ENCODE measurements at regions not wholly inside any gene's neighbourhood (a gene's known extent, or its start where the extent isn't known, plus 50 kb on each side); places are given as distances from the start of the nearest gene placed in this dataset.

DNA sequence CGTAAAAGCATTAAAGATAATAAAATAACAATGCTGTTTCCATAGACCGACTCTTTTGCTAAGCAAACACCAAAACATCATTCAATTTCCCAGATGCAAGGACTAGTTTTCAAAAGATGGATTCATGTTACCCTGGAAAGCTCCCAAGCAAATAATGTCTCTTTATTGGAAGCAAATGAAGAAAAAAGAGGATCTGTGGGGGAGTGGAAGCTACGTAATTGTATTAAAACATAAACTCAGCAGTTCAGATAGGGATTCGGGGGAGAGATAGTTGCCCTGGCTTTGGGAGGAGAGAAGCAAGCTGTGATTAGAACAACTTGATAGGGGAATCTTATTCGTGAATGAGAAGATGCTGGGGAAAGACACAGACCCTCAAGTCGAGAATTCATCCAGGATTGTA lies 491.0 kb upstream of the CLINT1 start:
- POLR2A ChIA-PET, result no interaction called here
- CTCF ChIA-PET, result no interaction called here
- DNase-seq (ENCODE audit: extremely low spot score), result no peak
- TF ChIP-seq, protein P1, sequence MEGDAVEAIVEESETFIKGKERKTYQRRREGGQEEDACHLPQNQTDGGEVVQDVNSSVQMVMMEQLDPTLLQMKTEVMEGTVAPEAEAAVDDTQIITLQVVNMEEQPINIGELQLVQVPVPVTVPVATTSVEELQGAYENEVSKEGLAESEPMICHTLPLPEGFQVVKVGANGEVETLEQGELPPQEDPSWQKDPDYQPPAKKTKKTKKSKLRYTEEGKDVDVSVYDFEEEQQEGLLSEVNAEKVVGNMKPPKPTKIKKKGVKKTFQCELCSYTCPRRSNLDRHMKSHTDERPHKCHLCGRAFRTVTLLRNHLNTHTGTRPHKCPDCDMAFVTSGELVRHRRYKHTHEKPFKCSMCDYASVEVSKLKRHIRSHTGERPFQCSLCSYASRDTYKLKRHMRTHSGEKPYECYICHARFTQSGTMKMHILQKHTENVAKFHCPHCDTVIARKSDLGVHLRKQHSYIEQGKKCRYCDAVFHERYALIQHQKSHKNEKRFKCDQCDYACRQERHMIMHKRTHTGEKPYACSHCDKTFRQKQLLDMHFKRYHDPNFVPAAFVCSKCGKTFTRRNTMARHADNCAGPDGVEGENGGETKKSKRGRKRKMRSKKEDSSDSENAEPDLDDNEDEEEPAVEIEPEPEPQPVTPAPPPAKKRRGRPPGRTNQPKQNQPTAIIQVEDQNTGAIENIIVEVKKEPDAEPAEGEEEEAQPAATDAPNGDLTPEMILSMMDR (IDR thresholded peaks at IDR 0.05; ENCODE audit: control extremely low read depth, extremely low read depth, low read depth, missing control alignments), result no peak

DNA sequence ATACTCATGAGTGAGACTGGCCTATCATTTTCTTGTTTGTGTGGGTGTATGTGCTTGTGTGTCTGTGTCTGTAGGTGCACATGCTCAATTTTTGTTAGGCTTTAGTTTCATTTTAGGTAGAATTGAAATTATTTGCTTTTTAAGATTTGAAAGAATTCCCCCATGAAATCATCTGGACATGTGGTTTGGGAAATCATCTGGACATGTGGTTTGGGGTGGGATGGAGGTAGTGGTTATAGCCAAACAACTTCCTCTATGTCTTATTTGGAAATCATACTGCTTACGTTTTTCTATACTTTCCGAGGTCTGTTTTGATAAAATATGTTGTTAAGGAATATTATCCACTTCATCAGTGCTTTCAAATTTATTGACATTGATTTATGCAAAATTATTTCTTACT lies 485.4 kb upstream of the CLINT1 start:
- TF ChIP-seq, protein P1 (IDR thresholded peaks at IDR 0.05; ENCODE audit: control extremely low read depth, extremely low read depth, low read depth, missing control alignments), result no peak
- ChIA-PET POLR2A (no interaction called here), CTCF (no interaction called here)
- DNase-seq (ENCODE audit: extremely low spot score), result no peak

DNA sequence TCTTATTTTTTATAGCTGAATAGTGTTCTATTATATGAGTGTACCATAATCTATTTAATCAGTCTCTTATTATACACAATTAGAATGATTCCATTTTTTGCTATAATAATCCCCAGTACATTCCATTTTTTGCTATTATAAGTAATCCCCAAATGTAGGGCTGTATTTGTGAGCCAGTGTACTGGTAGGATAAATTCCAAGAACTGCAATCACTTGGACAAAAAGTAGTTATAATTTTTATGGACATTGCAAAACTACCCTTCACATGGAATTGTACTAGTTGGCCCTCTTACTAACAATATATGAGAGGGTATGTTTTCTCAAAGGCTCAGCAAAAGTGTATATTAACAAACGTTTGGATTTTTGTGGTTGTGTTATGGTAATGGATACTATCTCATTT lies 481.7 kb upstream of the CLINT1 start:
- ChIA-PET POLR2A (no interaction called here), CTCF (interaction anchor here (1.3 kb wide), 1 partner anchor 17 kb away, joined by 3 read pairs; no protein-coding TSS in a partner anchor)
- TF ChIP-seq, protein P1 (IDR thresholded peaks at IDR 0.05; ENCODE audit: control extremely low read depth, extremely low read depth, low read depth, missing control alignments), result no peak
- DNase-seq (ENCODE audit: extremely low spot score), result no peak

DNA sequence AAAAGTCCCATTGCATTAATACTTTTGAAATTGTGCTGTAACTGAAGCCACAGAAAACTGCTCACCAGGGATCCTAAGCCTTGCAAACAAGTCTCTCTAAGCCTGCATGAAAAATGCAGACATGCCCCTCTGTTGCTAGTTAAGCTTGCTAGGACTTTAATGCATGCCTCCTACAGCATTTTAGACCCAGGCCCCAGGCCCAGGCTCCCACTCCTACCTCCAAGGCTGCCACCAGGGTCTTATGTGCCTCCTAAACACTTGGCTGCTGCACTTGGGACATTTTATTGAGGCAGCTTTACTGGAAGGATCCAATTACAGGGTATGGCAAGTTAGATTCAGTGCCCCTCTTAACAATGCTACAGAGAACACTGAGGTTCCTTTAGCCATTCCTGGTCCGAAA lies 467.3 kb upstream of the CLINT1 start:
- TF ChIP-seq, protein P1 (IDR thresholded peaks at IDR 0.05; ENCODE audit: control extremely low read depth, extremely low read depth, low read depth, missing control alignments), result no peak
- CTCF ChIA-PET, result no interaction called here
- POLR2A ChIA-PET, result no interaction called here
- DNase-seq (ENCODE audit: extremely low spot score), result no peak

DNA sequence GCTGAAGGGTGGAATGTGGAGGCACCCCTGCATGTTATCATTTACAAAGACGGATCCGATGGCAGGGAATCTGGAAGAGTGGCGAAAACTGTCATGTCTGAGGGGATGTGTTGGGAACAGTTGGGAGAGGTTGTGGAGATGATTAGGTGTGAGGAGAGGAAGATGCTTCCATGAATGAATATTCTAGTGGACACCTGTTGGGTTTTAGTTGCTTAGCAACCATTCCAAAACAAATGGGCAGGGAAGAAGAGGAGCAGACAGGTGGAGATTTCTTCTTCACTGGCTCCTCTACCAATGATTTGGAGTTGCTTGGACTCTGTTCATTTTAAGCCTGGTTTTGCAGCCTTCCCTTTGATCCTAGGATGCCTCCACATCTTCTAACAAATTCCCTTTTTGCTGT lies 465.3 kb upstream of the CLINT1 start:
- POLR2A ChIA-PET, result no interaction called here
- CTCF ChIA-PET, result no interaction called here
- TF ChIP-seq, protein P1 (IDR thresholded peaks at IDR 0.05; ENCODE audit: control extremely low read depth, extremely low read depth, low read depth, missing control alignments), result no peak
- no peak for DNase-seq (ENCODE audit: extremely low spot score)

DNA sequence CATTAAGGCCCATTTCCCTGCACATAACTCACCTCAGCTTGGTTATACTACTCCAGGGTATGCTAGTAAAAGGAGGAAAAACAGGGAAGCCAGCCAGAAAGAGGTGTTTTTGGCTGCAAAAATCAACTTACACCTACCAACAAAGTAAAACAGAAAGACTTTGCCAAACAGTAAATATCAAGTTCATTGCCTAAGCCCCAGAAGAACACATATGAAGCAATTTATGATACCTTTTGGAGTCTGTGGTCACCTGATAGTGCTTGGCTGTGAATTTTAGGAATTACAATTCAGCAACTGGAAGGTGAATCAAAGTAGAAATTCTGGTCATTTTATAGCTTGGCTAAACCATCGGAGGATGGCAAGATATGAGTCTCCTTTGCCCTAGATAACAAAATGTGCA lies 463.7 kb upstream of the CLINT1 start:
- TF ChIP-seq, protein P1 (IDR thresholded peaks at IDR 0.05; ENCODE audit: control extremely low read depth, extremely low read depth, low read depth, missing control alignments), result no peak
- DNase-seq (ENCODE audit: extremely low spot score), result no peak
- ChIA-PET CTCF (no interaction called here), POLR2A (no interaction called here)

DNA sequence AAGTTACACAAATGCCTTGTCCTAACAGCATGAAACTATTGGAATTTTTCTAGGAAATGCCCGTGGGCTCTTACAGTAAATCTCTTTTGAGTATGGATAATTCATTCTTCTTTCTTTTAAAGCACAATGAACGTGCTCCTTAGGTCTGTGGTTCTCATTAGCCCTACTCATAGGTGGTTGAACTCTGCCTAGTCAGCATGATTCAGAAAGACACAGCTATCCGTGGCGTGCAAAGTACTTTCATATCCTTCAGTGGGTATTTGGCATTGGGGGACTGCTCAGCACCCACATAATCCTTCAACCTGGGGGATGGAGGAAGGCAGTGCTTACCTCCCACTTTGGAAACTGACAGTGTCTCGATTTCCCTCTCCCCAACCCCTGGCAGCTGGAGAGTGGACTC lies 462.0 kb upstream of the CLINT1 start:
- ChIA-PET CTCF (interaction anchor here (1.1 kb wide), 1 partner anchor 316 kb away, joined by 4 read pairs; no protein-coding TSS in a partner anchor), POLR2A (no interaction called here)
- DNase-seq (ENCODE audit: extremely low spot score), result no peak
- TF ChIP-seq, protein P1 (IDR thresholded peaks at IDR 0.05; ENCODE audit: control extremely low read depth, extremely low read depth, low read depth, missing control alignments), result no peak
